Gastroesophageal sphincter (tissue), 3 donors: ENCODE measurements at regions not wholly inside any gene's neighbourhood (a gene's known extent, or its start where the extent isn't known, plus 50 kb on each side); places are given as distances from the start of the nearest gene placed in this dataset.

Source experiments
- POLR2A ChIP-seq, 2 donors: fragments of 450-650 bp; IDR thresholded peaks; one replicate each; pipeline ENCODE4 v1.6.1; 2017; ENCODE audit warnings: antibody characterized with exemption in 2 of 2, mild to moderate bottlenecking in 2 of 2, moderate library complexity in 1 of 2
- TF ChIP-seq, protein P1 (sequence below), 4 experiments: fragments of 200-600 bp in 2 of 4; fragments of 450-650 bp in 2 of 4; sonication (generic) in 1 of 4; IDR thresholded peaks; one replicate each; pipeline ENCODE4 v1.5.1; 2017 to 2019; ENCODE audit warnings: antibody characterized with exemption in 4 of 4, mild to moderate bottlenecking in 2 of 4, moderate library complexity in 2 of 4

DNA sequence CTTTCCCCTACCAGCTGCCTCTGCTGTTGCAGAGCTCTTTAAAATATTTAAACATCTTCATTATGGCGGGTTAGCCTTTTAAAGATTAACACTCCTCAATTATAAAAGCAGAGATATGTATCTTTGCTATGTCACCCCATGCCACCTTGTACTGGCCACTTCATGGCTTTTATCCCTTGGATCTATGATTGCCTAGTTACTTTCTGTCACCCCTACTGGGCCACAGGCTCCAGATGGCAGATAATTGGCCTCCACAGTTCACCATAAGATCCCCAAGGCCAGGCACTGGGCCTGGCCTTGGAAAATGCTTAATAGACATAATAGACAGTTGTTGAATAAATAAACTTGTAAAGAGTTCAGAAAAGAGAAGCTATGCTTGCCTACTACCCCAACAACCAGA is 142.0 kb upstream of the SHB start:
- TF ChIP-seq, protein P1, sequence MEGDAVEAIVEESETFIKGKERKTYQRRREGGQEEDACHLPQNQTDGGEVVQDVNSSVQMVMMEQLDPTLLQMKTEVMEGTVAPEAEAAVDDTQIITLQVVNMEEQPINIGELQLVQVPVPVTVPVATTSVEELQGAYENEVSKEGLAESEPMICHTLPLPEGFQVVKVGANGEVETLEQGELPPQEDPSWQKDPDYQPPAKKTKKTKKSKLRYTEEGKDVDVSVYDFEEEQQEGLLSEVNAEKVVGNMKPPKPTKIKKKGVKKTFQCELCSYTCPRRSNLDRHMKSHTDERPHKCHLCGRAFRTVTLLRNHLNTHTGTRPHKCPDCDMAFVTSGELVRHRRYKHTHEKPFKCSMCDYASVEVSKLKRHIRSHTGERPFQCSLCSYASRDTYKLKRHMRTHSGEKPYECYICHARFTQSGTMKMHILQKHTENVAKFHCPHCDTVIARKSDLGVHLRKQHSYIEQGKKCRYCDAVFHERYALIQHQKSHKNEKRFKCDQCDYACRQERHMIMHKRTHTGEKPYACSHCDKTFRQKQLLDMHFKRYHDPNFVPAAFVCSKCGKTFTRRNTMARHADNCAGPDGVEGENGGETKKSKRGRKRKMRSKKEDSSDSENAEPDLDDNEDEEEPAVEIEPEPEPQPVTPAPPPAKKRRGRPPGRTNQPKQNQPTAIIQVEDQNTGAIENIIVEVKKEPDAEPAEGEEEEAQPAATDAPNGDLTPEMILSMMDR (IDR thresholded peaks at IDR 0.05) = no peak
- no peak for TF ChIP-seq POLR2A (IDR thresholded peaks at IDR 0.05)
